ENCODE measurements at regions not wholly inside any gene's neighbourhood (a gene's known extent, or its start where the extent isn't known, plus 50 kb on each side); places are given as distances from the start of the nearest gene placed in this dataset.
"Not testable (repeated sequence)": the region's sequence is repeated elsewhere in the genome, so short reads cannot be mapped to it uniquely, and the experiment has no call there.

GRCh38 chr4:20183131-20183530 lies 68.6 kb upstream of the SLIT2 start:
- not testable (repeated sequence) for TF ChIP-seq CTCF, POLR2A, POLR2AphosphoS5, EP300 (IDR thresholded peaks at IDR 0.05)
